ENCODE measurements at regions not wholly inside any gene's neighbourhood (a gene's known extent, or its start where the extent isn't known, plus 50 kb on each side); places are given as distances from the start of the nearest gene placed in this dataset.

DNA sequence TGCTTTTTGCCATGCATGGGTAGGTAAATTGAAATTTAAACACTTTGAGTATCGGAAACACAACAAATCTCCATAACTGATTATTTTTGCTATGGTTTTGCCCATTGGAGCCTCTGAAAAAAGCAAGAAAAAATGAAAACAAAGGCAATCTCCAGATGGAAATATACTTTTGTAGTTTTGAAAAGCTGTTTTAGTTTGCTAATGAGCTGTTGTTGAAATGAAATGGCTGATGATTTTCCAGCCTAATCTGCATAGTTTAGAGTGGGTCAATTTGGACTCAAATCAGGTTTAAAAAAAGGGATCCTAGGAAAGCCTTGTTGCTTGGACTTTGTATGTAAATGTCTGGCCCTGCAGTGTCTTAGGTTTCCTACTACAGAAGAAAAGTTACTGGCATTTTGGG lies 285.8 kb downstream of the CAAP1 start:
- Histone ChIP-seq H3K4me3 (ENCODE audit: low read length) (no peak overlapping the region), H3K4me1 (ENCODE audit: insufficient read depth, low read length) (no peaks in the 10 kb centered on the region), H3K27ac (ENCODE audit: low read depth in 1 of 2, low read length in 2 of 2) (no peak overlapping the region), H3K27me3 (ENCODE audit: control insufficient read depth in 1 of 2, insufficient read depth in 2 of 2, low read length in 2 of 2) (no peaks in the 10 kb centered on the region), H3K9me3 (ENCODE audit: control insufficient read depth in 1 of 2, insufficient read depth in 1 of 2, low read length in 2 of 2) (peaks cover 0 to 9% of the 10 kb centered on the region in 2 experiments), H3K36me3 (ENCODE audit: insufficient read depth, low read length) (no peaks in the 10 kb centered on the region)
- no peaks in the 10 kb centered on the region for H3K36me3 Mint-ChIP-seq (ENCODE audit: low read depth)
- no peaks in the 10 kb centered on the region for H3K4me1 Mint-ChIP-seq (ENCODE audit: low read depth)
- no peaks in the 10 kb centered on the region for H3K9me3 Mint-ChIP-seq
- H3K27me3 Mint-ChIP-seq: no peaks in the 10 kb centered on the region
- H3K27ac Mint-ChIP-seq: no peak overlapping the region
- POLR2A ChIA-PET: no interaction called here
- CTCF ChIA-PET: no interaction called here
- no peak for DNase-seq
- intact Hi-C loops (cut with DNase I, micrococcal nuclease): no loop called here
- ATAC-seq (ENCODE audit: poor library complexity): no peak
- H3K4me3 Mint-ChIP-seq: no peak overlapping the region
- TF ChIP-seq, protein P1, sequence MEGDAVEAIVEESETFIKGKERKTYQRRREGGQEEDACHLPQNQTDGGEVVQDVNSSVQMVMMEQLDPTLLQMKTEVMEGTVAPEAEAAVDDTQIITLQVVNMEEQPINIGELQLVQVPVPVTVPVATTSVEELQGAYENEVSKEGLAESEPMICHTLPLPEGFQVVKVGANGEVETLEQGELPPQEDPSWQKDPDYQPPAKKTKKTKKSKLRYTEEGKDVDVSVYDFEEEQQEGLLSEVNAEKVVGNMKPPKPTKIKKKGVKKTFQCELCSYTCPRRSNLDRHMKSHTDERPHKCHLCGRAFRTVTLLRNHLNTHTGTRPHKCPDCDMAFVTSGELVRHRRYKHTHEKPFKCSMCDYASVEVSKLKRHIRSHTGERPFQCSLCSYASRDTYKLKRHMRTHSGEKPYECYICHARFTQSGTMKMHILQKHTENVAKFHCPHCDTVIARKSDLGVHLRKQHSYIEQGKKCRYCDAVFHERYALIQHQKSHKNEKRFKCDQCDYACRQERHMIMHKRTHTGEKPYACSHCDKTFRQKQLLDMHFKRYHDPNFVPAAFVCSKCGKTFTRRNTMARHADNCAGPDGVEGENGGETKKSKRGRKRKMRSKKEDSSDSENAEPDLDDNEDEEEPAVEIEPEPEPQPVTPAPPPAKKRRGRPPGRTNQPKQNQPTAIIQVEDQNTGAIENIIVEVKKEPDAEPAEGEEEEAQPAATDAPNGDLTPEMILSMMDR (IDR thresholded peaks at IDR 0.05): no peak

DNA sequence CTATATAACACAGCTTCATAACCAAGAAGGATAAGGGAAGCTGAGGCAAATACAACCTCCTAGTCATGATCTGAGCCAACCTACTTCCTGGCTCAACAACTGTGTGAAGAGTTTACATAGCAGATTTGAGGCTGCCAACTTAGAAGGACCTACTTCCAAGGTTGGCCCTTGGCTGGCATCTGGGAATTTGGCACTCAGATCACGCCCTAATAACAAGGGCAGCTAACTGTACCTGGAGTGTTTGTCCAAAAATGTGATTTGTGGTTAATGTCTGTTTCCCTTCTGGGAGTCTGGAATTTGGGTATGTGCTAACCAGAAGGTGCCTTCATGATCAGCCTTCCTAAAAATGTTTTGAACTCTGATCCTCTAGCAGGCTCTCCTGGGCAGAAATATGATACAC lies 287.2 kb downstream of the CAAP1 start:
- Histone ChIP-seq H3K4me3 (ENCODE audit: low read length) (no peak overlapping the region), H3K27me3 (ENCODE audit: control insufficient read depth in 1 of 2, insufficient read depth in 2 of 2, low read length in 2 of 2) (no peaks in the 10 kb centered on the region), H3K27ac (ENCODE audit: low read depth in 1 of 2, low read length in 2 of 2) (no peak overlapping the region), H3K36me3 (ENCODE audit: insufficient read depth, low read length) (no peaks in the 10 kb centered on the region), H3K4me1 (ENCODE audit: insufficient read depth, low read length) (no peaks in the 10 kb centered on the region), H3K9me3 (ENCODE audit: control insufficient read depth in 1 of 2, insufficient read depth in 1 of 2, low read length in 2 of 2) (peaks cover 0 to 9% of the 10 kb centered on the region in 2 experiments)
- Mint-ChIP-seq H3K27ac (no peak overlapping the region), H3K4me1 (ENCODE audit: low read depth) (no peaks in the 10 kb centered on the region), H3K9me3 (no peaks in the 10 kb centered on the region), H3K27me3 (no peaks in the 10 kb centered on the region), H3K4me3 (no peak overlapping the region), H3K36me3 (ENCODE audit: low read depth) (no peaks in the 10 kb centered on the region)
- intact Hi-C loops (cut with DNase I, micrococcal nuclease): no loop called here
- ATAC-seq (ENCODE audit: poor library complexity) (no peak), DNase-seq (no peak)
- CTCF ChIA-PET: no interaction called here
- POLR2A ChIA-PET: no interaction called here
- TF ChIP-seq, protein P1 (IDR thresholded peaks at IDR 0.05): no peak

DNA sequence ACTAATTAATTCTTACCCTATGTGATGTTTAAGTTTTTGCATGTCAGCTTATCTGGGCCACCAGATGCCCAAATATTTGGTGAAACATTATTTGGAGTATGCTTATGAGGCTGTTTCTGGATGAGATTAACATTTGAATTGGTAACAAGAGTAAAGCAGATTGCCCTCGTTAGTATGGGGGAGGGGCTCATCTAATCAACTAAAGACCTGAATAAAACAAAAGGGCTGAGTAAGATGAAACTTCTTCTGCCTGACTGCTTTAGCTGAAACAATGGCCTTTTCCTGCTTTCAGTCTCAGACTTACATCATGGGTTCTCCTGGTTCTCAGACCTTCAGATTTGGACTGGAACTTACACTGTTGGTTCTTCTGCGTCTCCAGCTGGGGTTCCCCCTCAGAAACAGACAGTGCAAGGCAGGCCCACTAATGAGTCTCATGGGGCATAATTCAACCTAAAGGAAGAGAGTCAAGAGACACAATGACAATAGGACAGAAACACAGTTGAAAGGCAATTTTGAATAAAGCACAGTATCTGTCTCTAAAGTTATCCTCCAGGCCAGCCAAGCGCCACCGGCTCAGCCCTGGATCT lies 288.4 kb downstream of the CAAP1 start:
- Histone ChIP-seq H3K36me3 (ENCODE audit: insufficient read depth, low read length) (no peaks in the 10 kb centered on the region), H3K4me1 (ENCODE audit: insufficient read depth, low read length) (no peaks in the 10 kb centered on the region), H3K4me3 (ENCODE audit: low read length) (no peak overlapping the region), H3K27ac (ENCODE audit: low read depth in 1 of 2, low read length in 2 of 2) (no peak overlapping the region), H3K9me3 (ENCODE audit: control insufficient read depth in 1 of 2, insufficient read depth in 1 of 2, low read length in 2 of 2) (peaks cover 0 to 9% of the 10 kb centered on the region in 2 experiments), H3K27me3 (ENCODE audit: control insufficient read depth in 1 of 2, insufficient read depth in 2 of 2, low read length in 2 of 2) (no peaks in the 10 kb centered on the region)
- no peak overlapping the region for H3K4me3 Mint-ChIP-seq
- CTCF ChIA-PET: no interaction called here
- TF ChIP-seq, protein P1 (IDR thresholded peaks at IDR 0.05): no peak
- H3K27me3 Mint-ChIP-seq: no peaks in the 10 kb centered on the region
- intact Hi-C loops (cut with DNase I, micrococcal nuclease): no loop called here
- H3K4me1 Mint-ChIP-seq (ENCODE audit: low read depth): no peaks in the 10 kb centered on the region
- H3K27ac Mint-ChIP-seq: no peak overlapping the region
- H3K9me3 Mint-ChIP-seq: no peaks in the 10 kb centered on the region
- no peaks in the 10 kb centered on the region for H3K36me3 Mint-ChIP-seq (ENCODE audit: low read depth)
- POLR2A ChIA-PET: no interaction called here
- ATAC-seq (ENCODE audit: poor library complexity) (no peak), DNase-seq (no peak)

Measured in CD4-positive, alpha-beta T cell (primary cell).